T-helper 1 cell (primary cell): ENCODE measurements at regions not wholly inside any gene's neighbourhood (a gene's known extent, or its start where the extent isn't known, plus 50 kb on each side); places are given as distances from the start of the nearest gene placed in this dataset.
A peak's percentile ranks its signal among the peaks of the same experiment; 100 is the strongest.
"Not testable (repeated sequence)": the region's sequence is repeated elsewhere in the genome, so short reads cannot be mapped to it uniquely, and the experiment has no call there.

Experiments
- DNase-seq, 5 donors: peaks; one replicate each; pipeline ENCODE4 v3.0.0-alpha.2; 2012 to 2020

GRCh38 chr2:126117886-126118285, 538.1 kb upstream of the GYPC start:
- no peak for DNase-seq

GRCh38 chr2:126145752-126146151, 510.2 kb upstream of the GYPC start:
- DNase-seq, result no peak

GRCh38 chr2:126154256-126154785, 501.6 kb upstream of the GYPC start:
- DNase-seq, result no peak

GRCh38 chr2:126160950-126161349, 495.0 kb upstream of the GYPC start:
- not testable (repeated sequence) for DNase-seq

GRCh38 chr2:126172631-126173184, 483.2 kb upstream of the GYPC start:
- DNase-seq, result no peak

- DNase-seq, result no peak
Observed at GRCh38 chr2:126175222-126175621, 480.7 kb upstream of the GYPC start.

GRCh38 chr2:126177479-126177878, 478.5 kb upstream of the GYPC start:
- DNase-seq, result no peak

- no peak for DNase-seq
Observed at GRCh38 chr2:126187668-126188067, 468.3 kb upstream of the GYPC start.

- DNase-seq, result no peak
Observed at GRCh38 chr2:126189527-126189926, 466.4 kb upstream of the GYPC start.

- no peak for DNase-seq
Observed at GRCh38 chr2:126200538-126200937, 455.4 kb upstream of the GYPC start.

- DNase-seq, result no peak
Observed at GRCh38 chr2:126208266-126208665, 447.7 kb upstream of the GYPC start.

- no peak for DNase-seq
Observed at GRCh38 chr2:126212735-126213134, 443.2 kb upstream of the GYPC start.

GRCh38 chr2:126219081-126219480, 436.9 kb upstream of the GYPC start:
- no peak for DNase-seq

GRCh38 chr2:126220331-126220730, 435.6 kb upstream of the GYPC start:
- DNase-seq, result no peak

- no peak for DNase-seq
Observed at GRCh38 chr2:126221506-126221905, 434.5 kb upstream of the GYPC start.

GRCh38 chr2:126222278-126222677, 433.7 kb upstream of the GYPC start:
- no peak for DNase-seq

GRCh38 chr2:126224776-126225175, 431.2 kb upstream of the GYPC start:
- DNase-seq, result no peak

GRCh38 chr2:126227250-126227649, 428.7 kb upstream of the GYPC start:
- DNase-seq, result no peak

- no peak for DNase-seq
Observed at GRCh38 chr2:126228531-126228930, 427.4 kb upstream of the GYPC start.

GRCh38 chr2:126238251-126238650, 417.7 kb upstream of the GYPC start:
- no peak for DNase-seq

GRCh38 chr2:126239320-126239955, 416.5 kb upstream of the GYPC start:
- no peak for DNase-seq

- DNase-seq, result no peak
Observed at GRCh38 chr2:126241001-126241400, 415.0 kb upstream of the GYPC start.

GRCh38 chr2:126241411-126241810, 414.5 kb upstream of the GYPC start:
- DNase-seq, result no peak

GRCh38 chr2:126244937-126245336, 411.0 kb upstream of the GYPC start:
- DNase-seq, result peak in 1 of 5 donors; percentile 14

GRCh38 chr2:126253669-126254068, 402.3 kb upstream of the GYPC start:
- DNase-seq, result no peak
